HG03175 (cell line): ENCODE measurements at regions not wholly inside any gene's neighbourhood (a gene's known extent, or its start where the extent isn't known, plus 50 kb on each side); places are given as distances from the start of the nearest gene placed in this dataset.

Experiments used
- ATAC-seq: cut with Tn5 transposase; IDR thresholded peaks from one replicate; pipeline ENCODE4 v1.9.1; 2021; ENCODE audit warnings: mild to moderate bottlenecking, moderate library complexity; ENCODE audit not compliant: unreplicated experiment

DNA sequence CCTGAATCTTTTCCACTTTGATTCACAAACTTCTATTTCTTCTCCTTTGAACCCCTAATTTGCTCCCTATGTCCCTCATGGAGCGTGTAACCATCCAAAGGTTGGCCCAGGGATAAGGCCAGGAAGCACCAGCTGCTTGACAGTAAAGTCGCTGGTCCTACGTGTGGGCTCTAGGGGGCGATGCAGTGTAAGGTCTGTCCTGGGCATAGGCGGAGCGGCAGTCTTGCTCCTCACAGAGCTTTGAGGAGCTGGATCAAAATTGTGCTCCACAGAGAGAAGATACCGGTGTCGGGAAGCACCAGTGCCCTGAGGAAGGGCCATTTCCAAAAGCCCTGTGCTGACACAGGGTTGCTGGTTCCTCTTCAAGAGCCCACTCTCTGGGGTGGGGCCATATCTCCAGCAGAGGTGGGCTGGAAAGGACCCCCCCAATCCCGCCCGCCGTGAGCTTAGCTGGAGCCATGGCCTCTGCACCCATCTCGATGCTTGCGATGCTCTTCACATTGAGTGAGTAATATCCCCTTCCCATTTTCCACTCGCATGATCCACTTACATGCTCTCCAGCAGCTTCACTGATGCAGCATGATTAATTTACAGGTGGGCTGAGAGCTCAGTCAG is 49.9 kb upstream of the OR4E1 start:
- no peak for ATAC-seq
